Keratinocyte (primary cell): ENCODE measurements at regions not wholly inside any gene's neighbourhood (a gene's known extent, or its start where the extent isn't known, plus 50 kb on each side); places are given as distances from the start of the nearest gene placed in this dataset.

Source experiments
- DNase-seq: peaks from one replicate; pipeline ENCODE4 v3.0.0-alpha.2; 2011; ENCODE audit warnings: low read depth, missing footprints, low spot score
- FAIRE-seq: peaks from 2 replicates; lab custom pipeline; 2011; peaks lifted over from hg19 to GRCh38; lab: Jason Lieb, UNC
- H2AFZ ChIP-seq: 2 replicates; pipeline ENCODE4 v1.6.0; 2012; ENCODE audit warnings: low read length, control low read depth, inconsistent platforms; ENCODE audit not compliant: control insufficient read depth
- H3K27ac ChIP-seq: 2 replicates; pipeline ENCODE4 v1.5.1; 2011; ENCODE audit warnings: low read length; ENCODE audit not compliant: control insufficient read depth, insufficient read depth
- H3K27me3 ChIP-seq: 3 replicates; pipeline ENCODE4 v1.6.0; 2011; ENCODE audit warnings: low read length; ENCODE audit not compliant: control insufficient read depth, insufficient read depth; ENCODE audit errors: extremely low read depth
- H3K36me3 ChIP-seq, 2 experiments: 2 replicates in 1 of 2; 3 replicates in 1 of 2; pipeline ENCODE4 v1.5.1; 2011; ENCODE audit warnings: low read length in 2 of 2, mild to moderate bottlenecking in 1 of 2; ENCODE audit not compliant: control insufficient read depth in 2 of 2, insufficient read depth in 2 of 2; ENCODE audit errors: extremely low read depth in 1 of 2
- H3K4me1 ChIP-seq: 3 replicates; pipeline ENCODE4 v1.5.1; 2011; ENCODE audit warnings: low read length; ENCODE audit not compliant: control insufficient read depth, insufficient read depth; ENCODE audit errors: extremely low read depth
- H3K4me2 ChIP-seq: 3 replicates; pipeline ENCODE4 v1.6.0; 2011; ENCODE audit warnings: low read depth, low read length; ENCODE audit not compliant: control insufficient read depth, insufficient read depth; ENCODE audit errors: extremely low read depth
- H3K4me3 ChIP-seq, 3 experiments: fragments of 200-600 bp in 1 of 3; sonication (generic) in 1 of 3; 2 replicates in 2 of 3; 3 replicates in 1 of 3; pipeline ENCODE4 v1.5.1; 2011 to 2016; ENCODE audit warnings: low read length in 3 of 3, mild to moderate bottlenecking in 3 of 3, control low read depth in 2 of 3, inconsistent platforms in 1 of 3, low read depth in 1 of 3, mixed read lengths in 1 of 3, mixed run types in 1 of 3, moderate library complexity in 1 of 3; ENCODE audit not compliant: control insufficient read depth in 2 of 3, insufficient read depth in 2 of 3; ENCODE audit errors: extremely low read depth in 1 of 3
- H3K79me2 ChIP-seq: 2 replicates; pipeline ENCODE4 v1.6.0; 2012; ENCODE audit warnings: low read length; ENCODE audit not compliant: control insufficient read depth, insufficient read depth
- H3K9ac ChIP-seq: 3 replicates; pipeline ENCODE4 v1.6.0; 2011; ENCODE audit warnings: low read length; ENCODE audit not compliant: control insufficient read depth, insufficient read depth; ENCODE audit errors: extremely low read depth
- H3K9me1 ChIP-seq: 3 replicates; pipeline ENCODE4 v1.6.0; 2011; ENCODE audit warnings: low read length; ENCODE audit not compliant: control insufficient read depth, insufficient read depth; ENCODE audit errors: extremely low read depth
- H3K9me3 ChIP-seq: 2 replicates; pipeline ENCODE4 v1.5.1; 2012; ENCODE audit warnings: low read depth, low read length; ENCODE audit not compliant: control insufficient read depth
- H4K20me1 ChIP-seq: 3 replicates; pipeline ENCODE4 v1.6.0; 2011; ENCODE audit warnings: low read length; ENCODE audit not compliant: control insufficient read depth, insufficient read depth; ENCODE audit errors: extremely low read depth
- EZH2 ChIP-seq: IDR thresholded peaks from one replicate; pipeline ENCODE4 v1.6.1; 2012; ENCODE audit warnings: inconsistent platforms, mild to moderate bottlenecking, low read length, moderate library complexity
- dilution Hi-C: fragments of 300-500 bp; cut with MboI; formaldehyde crosslinking; loops from one replicate; pipeline ENCODE4 v1.7.0; 2020; ENCODE audit warnings: low sequenced_read_pairs; ENCODE audit not compliant: extremely low pct_ligation_motif_present
- TF ChIP-seq, protein P1 (sequence below), 3 experiments: IDR thresholded peaks in 1 of 3; conservative IDR thresholded peaks in 1 of 3; optimal IDR thresholded peaks in 1 of 3; 2 replicates in 2 of 3; 3 replicates in 1 of 3; pipeline versions ENCODE3 to v1.5.1; 2011; ENCODE audit warnings: low read length in 3 of 3, mild to moderate bottlenecking in 3 of 3, moderate library complexity in 2 of 3, control low read depth in 1 of 3, inconsistent platforms in 1 of 3; ENCODE audit not compliant: insufficient read depth in 2 of 3; ENCODE audit errors: extremely low read depth in 1 of 3

- no peaks in the 10 kb centered on the region for H3K79me2 ChIP-seq
- no peaks in the 10 kb centered on the region for H3K36me3 ChIP-seq
- H4K20me1 ChIP-seq = no peaks in the 10 kb centered on the region
- H3K4me2 ChIP-seq = no peak overlapping the region
- no peak overlapping the region for H3K9ac ChIP-seq
- TF ChIP-seq, protein P1, sequence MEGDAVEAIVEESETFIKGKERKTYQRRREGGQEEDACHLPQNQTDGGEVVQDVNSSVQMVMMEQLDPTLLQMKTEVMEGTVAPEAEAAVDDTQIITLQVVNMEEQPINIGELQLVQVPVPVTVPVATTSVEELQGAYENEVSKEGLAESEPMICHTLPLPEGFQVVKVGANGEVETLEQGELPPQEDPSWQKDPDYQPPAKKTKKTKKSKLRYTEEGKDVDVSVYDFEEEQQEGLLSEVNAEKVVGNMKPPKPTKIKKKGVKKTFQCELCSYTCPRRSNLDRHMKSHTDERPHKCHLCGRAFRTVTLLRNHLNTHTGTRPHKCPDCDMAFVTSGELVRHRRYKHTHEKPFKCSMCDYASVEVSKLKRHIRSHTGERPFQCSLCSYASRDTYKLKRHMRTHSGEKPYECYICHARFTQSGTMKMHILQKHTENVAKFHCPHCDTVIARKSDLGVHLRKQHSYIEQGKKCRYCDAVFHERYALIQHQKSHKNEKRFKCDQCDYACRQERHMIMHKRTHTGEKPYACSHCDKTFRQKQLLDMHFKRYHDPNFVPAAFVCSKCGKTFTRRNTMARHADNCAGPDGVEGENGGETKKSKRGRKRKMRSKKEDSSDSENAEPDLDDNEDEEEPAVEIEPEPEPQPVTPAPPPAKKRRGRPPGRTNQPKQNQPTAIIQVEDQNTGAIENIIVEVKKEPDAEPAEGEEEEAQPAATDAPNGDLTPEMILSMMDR (optimal IDR thresholded peaks at IDR 0.05 in 1 of 3, IDR thresholded peaks at IDR 0.05 in 1 of 3, conservative IDR thresholded peaks at IDR 0.05 in 1 of 3; ENCODE audit: extremely low read depth in 1 of 3, insufficient read depth in 2 of 3, low read length in 3 of 3) = no peak
- no peak for TF ChIP-seq EZH2
- peaks cover 34% of the 10 kb centered on the region for H3K4me1 ChIP-seq
- H3K27me3 ChIP-seq = no peaks in the 10 kb centered on the region
- no peak overlapping the region for H2AFZ ChIP-seq
- FAIRE-seq = no peak
- dilution Hi-C loops = no loop called here
- no peaks in the 10 kb centered on the region for H3K9me1 ChIP-seq
- no peak overlapping the region for H3K4me3 ChIP-seq
- H3K27ac ChIP-seq = no peak overlapping the region
- no peaks in the 10 kb centered on the region for H3K9me3 ChIP-seq
- DNase-seq = no peak
These were observed 83.7 kb downstream of the TRIM29 start for GRCh38 chr11:120054016-120054752.

DNA sequence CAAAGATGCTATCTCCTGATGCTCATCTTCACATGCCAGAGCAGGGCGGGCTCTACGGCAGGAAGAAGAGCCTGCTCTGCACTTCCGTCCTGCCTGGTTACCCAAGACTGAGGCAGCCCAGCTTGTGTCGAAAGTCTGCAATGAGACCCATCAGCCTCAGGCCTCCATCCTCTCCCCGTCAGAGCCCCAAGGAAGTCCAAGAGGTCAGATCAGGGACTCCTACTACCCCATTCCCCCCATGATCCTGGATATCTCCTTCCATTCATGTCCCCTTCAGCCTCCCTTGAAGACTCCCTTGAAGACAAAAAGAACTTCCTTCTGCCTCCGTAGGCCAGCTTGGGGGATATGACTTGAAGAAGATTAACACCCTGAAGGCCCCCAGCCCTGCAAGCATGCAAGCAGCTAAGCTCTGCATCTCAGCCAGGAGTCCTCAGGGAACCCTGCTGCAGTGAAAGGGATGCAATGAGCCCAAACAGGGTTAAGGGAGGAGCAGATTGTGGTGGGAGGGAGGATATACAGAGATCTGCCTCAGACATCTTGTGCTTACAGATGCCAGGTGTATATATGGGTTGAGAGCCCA, 85.6 kb downstream of the TRIM29 start:
- FAIRE-seq (no peak), DNase-seq (no peak)
- Histone ChIP-seq H3K79me2 (no peaks in the 10 kb centered on the region), H2AFZ (no peak overlapping the region), H3K4me1 (peaks cover 26% of the 10 kb centered on the region), H3K27ac (no peak overlapping the region), H4K20me1 (no peaks in the 10 kb centered on the region), H3K4me3 (no peak overlapping the region), H3K36me3 (no peaks in the 10 kb centered on the region), H3K4me2 (no peak overlapping the region), H3K27me3 (no peaks in the 10 kb centered on the region), H3K9me1 (no peaks in the 10 kb centered on the region), H3K9ac (no peak overlapping the region), H3K9me3 (peaks cover 4% of the 10 kb centered on the region)
- dilution Hi-C loops = no loop called here
- TF ChIP-seq EZH2 = no peak
- TF ChIP-seq, protein P1 (optimal IDR thresholded peaks at IDR 0.05 in 1 of 3, IDR thresholded peaks at IDR 0.05 in 1 of 3, conservative IDR thresholded peaks at IDR 0.05 in 1 of 3; ENCODE audit: extremely low read depth in 1 of 3, insufficient read depth in 2 of 3, low read length in 3 of 3) = no peak
